Fibroblast of villous mesenchyme (primary cell): ENCODE measurements at regions not wholly inside any gene's neighbourhood (a gene's known extent, or its start where the extent isn't known, plus 50 kb on each side); places are given as distances from the start of the nearest gene placed in this dataset.

Experiments
- DNase-seq: peaks from one replicate; pipeline ENCODE4 v3.0.0-alpha.2; 2010; ENCODE audit warnings: low read depth
- H3K4me3 ChIP-seq: 2 replicates; pipeline ENCODE4 v1.5.1; 2011; ENCODE audit warnings: low read depth, mild to moderate bottlenecking, low read length
- TF ChIP-seq, protein P1 (sequence below): IDR thresholded peaks from 2 replicates; pipeline ENCODE4 v1.5.1; 2012; ENCODE audit warnings: low read depth, mild to moderate bottlenecking, low read length; ENCODE audit not compliant: insufficient read depth

DNA sequence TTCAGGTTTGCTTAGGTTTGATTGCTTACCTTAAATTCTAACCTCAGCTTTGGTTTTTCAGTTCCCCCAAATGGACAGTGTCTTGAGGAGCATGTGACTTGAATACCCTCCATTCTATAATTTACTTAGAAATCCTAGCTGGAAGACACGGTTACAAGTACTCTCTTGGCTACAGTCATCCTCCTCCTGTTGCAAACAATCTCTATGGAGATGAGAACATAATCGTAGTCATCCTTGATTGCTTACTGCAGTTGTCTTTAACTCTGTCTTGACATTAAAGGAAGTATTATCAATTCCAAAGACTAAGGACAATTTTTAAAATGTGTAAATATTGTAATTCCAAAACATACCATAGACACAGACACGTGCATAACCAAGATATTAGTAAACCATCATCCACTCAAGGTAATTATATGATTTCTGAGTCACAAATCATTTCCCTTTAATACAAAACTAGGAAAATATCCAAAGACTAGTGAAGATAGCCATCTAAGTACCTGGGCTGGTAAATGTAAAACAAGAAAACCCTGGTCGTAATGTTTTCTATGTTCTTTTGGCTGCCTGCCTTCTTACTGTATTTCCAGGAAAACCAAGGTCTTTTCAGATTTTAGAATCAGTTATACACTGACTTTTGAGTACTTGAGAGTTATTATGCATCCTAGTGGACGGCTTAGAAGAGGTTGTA is 149.9 kb downstream of the CHRM3 start:
- H3K4me3 ChIP-seq, result no peak overlapping the region
- DNase-seq, result no peak
- TF ChIP-seq, protein P1, sequence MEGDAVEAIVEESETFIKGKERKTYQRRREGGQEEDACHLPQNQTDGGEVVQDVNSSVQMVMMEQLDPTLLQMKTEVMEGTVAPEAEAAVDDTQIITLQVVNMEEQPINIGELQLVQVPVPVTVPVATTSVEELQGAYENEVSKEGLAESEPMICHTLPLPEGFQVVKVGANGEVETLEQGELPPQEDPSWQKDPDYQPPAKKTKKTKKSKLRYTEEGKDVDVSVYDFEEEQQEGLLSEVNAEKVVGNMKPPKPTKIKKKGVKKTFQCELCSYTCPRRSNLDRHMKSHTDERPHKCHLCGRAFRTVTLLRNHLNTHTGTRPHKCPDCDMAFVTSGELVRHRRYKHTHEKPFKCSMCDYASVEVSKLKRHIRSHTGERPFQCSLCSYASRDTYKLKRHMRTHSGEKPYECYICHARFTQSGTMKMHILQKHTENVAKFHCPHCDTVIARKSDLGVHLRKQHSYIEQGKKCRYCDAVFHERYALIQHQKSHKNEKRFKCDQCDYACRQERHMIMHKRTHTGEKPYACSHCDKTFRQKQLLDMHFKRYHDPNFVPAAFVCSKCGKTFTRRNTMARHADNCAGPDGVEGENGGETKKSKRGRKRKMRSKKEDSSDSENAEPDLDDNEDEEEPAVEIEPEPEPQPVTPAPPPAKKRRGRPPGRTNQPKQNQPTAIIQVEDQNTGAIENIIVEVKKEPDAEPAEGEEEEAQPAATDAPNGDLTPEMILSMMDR, result no peak

DNA sequence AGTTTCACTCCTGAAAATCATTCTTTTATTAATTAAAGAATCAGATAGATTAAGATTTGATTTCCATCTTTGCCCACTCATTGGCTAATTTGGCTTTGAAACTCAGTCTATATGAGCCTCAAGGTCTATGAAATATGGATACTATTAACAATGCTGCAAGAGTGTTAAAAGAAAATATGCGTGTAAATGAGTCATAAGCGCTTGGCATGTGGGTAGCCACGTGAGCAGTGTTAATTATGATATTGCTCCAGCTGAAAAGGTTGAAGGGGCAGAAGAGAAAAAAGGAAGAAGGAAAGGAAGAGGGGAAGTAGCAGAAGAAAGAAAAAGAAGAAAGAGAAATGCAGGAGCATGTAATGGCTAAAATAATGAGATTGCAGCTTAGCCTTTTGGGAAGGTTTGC is 151.4 kb downstream of the CHRM3 start:
- no peak overlapping the region for H3K4me3 ChIP-seq
- TF ChIP-seq, protein P1, result no peak
- no peak for DNase-seq

DNA sequence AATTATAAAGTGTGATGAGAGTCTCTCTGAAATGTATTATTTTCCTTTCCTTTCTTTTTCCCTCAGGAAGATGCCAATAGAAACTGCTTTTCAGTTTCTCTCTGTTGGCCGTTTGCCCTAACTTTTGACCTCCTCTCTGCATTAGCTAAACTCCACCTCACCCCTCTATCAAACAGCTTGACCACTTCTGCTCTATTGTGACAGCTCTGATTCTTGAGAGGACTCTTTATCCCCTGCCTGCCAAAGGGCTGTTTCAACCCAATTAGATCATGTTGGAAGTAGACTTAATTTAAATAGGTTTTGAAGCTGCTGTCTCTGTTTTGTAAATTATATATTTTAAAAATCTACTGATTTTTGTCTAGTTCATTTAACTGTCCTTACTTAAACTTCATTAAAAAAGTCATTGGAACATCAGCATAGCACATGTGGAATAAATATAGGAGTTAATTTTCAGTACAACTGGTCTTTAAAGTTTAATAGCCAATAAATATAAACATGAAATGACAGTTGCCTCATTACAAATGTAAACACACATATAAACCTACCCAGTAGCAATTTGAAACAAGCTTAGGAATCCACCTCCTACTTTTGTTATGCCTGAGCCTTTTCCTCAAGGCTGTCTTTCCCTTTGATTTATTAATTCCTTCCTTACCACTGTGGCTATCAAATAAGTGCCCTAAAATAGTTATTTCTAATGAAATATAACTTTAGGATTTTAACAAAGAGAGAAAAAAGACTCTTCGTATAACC is 152.0 kb downstream of the CHRM3 start:
- no peak for DNase-seq
- H3K4me3 ChIP-seq, result no peak overlapping the region
- TF ChIP-seq, protein P1, result no peak

DNA sequence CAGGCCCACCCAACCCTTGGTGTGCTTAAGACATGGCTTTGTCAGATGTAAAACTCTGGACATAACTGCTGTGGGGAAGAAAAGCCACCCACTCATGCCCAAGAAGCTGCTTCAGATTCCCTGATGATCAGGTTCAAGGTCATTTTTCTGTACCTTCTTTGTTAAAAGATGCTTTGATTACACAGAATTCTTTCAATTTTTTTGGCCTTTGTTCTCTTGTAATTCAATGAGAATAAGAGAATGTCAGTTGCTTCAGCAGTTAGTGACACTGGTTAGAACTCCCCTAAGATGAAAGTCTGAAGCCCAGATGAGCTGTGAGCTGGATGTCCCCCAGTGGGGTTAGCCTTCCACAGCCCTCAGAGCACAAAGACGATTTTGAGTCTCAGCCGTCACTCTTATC is 152.7 kb downstream of the CHRM3 start:
- TF ChIP-seq, protein P1, result no peak
- no peak for DNase-seq
- H3K4me3 ChIP-seq, result no peak overlapping the region

DNA sequence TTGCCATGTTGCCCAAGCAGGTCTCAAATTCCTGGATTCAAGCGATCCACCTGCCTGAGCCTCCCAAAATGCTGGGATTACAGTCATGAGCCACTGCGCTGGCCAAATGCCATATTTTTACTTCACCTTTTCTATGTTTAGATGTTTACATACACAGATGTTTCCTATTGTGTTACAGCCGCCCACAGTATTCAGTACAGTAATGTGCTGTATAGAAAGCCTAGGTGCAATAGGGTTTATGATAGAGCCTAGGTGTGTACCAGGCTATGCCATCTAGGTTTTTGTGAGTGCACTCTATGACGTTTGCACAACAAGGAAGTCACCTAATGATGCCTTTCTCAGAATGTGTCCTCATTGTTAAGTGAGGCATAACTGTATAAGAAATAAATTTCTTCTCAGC is 153.4 kb downstream of the CHRM3 start:
- TF ChIP-seq, protein P1, result no peak
- DNase-seq, result no peak
- H3K4me3 ChIP-seq, result no peak overlapping the region

DNA sequence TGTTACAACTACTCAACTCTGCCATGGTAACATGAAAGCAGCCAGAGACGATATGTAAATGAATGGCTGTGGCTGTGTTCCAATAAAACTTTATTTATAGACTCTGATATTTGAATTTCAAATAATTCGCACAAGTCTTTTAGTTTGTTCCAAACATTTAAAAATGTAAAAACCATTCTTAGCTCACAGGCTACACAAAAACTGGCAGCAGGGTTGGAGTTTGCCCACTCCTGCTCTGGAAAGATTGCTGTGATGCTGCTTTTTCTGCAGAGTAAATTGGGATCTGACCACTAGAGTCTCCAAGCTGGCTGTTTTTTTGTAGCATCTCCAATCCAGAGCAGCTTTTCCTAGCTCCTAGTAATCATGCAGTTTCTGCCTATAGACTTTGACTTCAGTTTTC is 157.5 kb downstream of the CHRM3 start:
- H3K4me3 ChIP-seq, result no peak overlapping the region
- DNase-seq, result no peak
- TF ChIP-seq, protein P1, result no peak
